ENCODE measurements at regions not wholly inside any gene's neighbourhood (a gene's known extent, or its start where the extent isn't known, plus 50 kb on each side); places are given as distances from the start of the nearest gene placed in this dataset.
"Not testable (repeated sequence)": the region's sequence is repeated elsewhere in the genome, so short reads cannot be mapped to it uniquely, and the experiment has no call there.

DNA sequence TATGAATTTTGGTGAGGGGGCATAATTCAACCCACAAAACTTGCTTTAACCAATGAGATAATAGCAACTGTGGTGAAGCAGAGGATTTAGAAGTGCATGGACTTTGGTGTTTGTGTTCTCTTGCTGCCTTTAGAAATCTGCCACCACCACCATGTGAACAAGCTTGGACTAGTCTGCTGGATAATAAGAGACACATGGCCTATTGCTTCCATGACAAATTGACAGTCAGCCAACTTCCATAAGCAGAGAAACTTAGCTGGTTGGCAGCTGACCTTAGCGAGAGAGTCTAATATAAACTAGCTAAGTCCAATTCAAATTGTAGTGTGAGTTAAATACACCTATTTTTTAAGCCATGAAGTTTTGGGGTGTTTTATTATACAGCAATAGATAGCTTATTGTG lies 482.1 kb upstream of the ANO5 start:
- no peaks in the 10 kb centered on the region for H3K27me3 ChIP-seq
- ATAC-seq, result no peak
- H3K36me3 ChIP-seq, result no peaks in the 10 kb centered on the region
- WGBS, 2 donors (ENCODE audit: low coverage in 1 of 2), result 17 to 38% methylated on average over 1 of the region's 1 CpG
- no peak overlapping the region for H3K27ac ChIP-seq
- H3K4me1 ChIP-seq, result peaks cover 0 to 5% (median 0%) of the 10 kb centered on the region in 3 donors
- H3K9me3 ChIP-seq, result no peaks in the 10 kb centered on the region
- H3K4me3 ChIP-seq, result no peak overlapping the region
- TF ChIP-seq CTCF (IDR thresholded peaks at IDR 0.05) (no peak), EP300 (IDR thresholded peaks at IDR 0.05) (no peak), POLR2AphosphoS5 (IDR thresholded peaks at IDR 0.05) (no peak), POLR2A (IDR thresholded peaks at IDR 0.05) (no peak)

DNA sequence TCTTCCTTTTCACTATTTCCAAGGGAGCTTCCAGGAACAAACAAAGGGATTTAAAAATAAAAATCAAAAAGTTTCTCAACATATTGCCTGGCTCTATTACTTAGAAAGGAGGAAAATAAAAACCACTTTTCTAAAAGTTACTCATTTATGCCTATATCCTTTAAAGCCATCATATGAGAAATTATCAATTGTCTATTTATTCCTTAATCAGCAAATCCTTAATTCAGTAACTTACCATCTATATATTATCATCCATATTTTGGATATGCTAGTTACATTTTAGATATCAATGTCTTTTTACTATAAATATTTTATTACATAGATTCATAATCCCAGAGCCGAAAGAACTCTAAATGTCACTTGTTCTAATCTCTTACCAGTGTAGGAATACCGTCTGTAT lies 481.5 kb upstream of the ANO5 start:
- Histone ChIP-seq H3K4me1 (peaks cover 0 to 5% (median 0%) of the 10 kb centered on the region in 3 donors), H3K36me3 (no peaks in the 10 kb centered on the region), H3K27ac (no peak overlapping the region), H3K4me3 (no peak overlapping the region), H3K9me3 (no peaks in the 10 kb centered on the region), H3K27me3 (no peaks in the 10 kb centered on the region)
- WGBS, 2 donors (ENCODE audit: low coverage in 1 of 2), result 73 to 76% methylated on average over 2 of the region's 2 CpGs
- no peak for ATAC-seq
- TF ChIP-seq CTCF (IDR thresholded peaks at IDR 0.05) (no peak), POLR2A (IDR thresholded peaks at IDR 0.05) (no peak), POLR2AphosphoS5 (IDR thresholded peaks at IDR 0.05) (no peak), EP300 (IDR thresholded peaks at IDR 0.05) (no peak)

GRCh38 chr11:21723678-21724077 lies 469.2 kb upstream of the ANO5 start:
- H3K9me3 ChIP-seq, result peaks cover 0 to 5% (median 0%) of the 10 kb centered on the region in 3 donors
- H3K27ac ChIP-seq, result no peak overlapping the region
- H3K4me3 ChIP-seq, result no peak overlapping the region
- no peaks in the 10 kb centered on the region for H3K4me1 ChIP-seq
- H3K36me3 ChIP-seq, result no peaks in the 10 kb centered on the region
- no peak for ATAC-seq
- no peaks in the 10 kb centered on the region for H3K27me3 ChIP-seq
- no peak for TF ChIP-seq CTCF (IDR thresholded peaks at IDR 0.05)

DNA sequence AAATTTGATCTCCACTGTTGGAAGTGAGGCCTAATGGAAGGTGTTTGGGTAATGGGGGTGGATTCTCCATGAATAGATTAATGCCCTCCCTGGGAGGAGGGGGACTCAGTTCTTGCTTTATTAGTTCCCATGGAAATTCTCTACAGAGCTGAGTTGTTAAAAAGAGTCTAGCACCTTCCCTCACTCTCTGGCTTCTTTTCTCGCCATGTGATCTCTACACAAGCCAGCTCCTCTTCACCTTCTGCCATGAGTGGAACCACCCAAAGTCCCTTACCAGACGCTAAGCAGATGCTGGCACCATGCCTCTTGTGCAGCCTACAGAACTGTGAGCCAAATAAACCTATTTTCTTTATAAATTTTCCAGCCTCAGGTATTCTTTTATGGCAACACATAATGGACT lies 465.8 kb upstream of the ANO5 start:
- TF ChIP-seq POLR2AphosphoS5 (IDR thresholded peaks at IDR 0.05) (no peak), CTCF (IDR thresholded peaks at IDR 0.05) (no peak), POLR2A (IDR thresholded peaks at IDR 0.05) (no peak), EP300 (IDR thresholded peaks at IDR 0.05) (no peak)
- Histone ChIP-seq H3K4me1 (no peaks in the 10 kb centered on the region), H3K27me3 (no peaks in the 10 kb centered on the region), H3K9me3 (peaks cover 0 to 15% (median 0%) of the 10 kb centered on the region in 3 donors), H3K27ac (no peak overlapping the region), H3K4me3 (no peak overlapping the region), H3K36me3 (no peaks in the 10 kb centered on the region)
- WGBS, 2 donors (ENCODE audit: low coverage in 1 of 2), result 64 to 71% methylated on average over 2 of the region's 2 CpGs
- no peak for ATAC-seq

- TF ChIP-seq POLR2A (IDR thresholded peaks at IDR 0.05) (no peak), POLR2AphosphoS5 (IDR thresholded peaks at IDR 0.05) (no peak), EP300 (IDR thresholded peaks at IDR 0.05) (no peak), CTCF (IDR thresholded peaks at IDR 0.05) (no peak)
- 40 to 100% methylated on average over 1 of the region's 1 CpG for WGBS, 2 donors (ENCODE audit: low coverage in 1 of 2)
- ATAC-seq, result no peak
- no peak overlapping the region for H3K27ac ChIP-seq
- H3K4me3 ChIP-seq, result no peak overlapping the region
- H3K27me3 ChIP-seq, result no peaks in the 10 kb centered on the region
- H3K9me3 ChIP-seq, result peaks cover 0 to 6% (median 0%) of the 10 kb centered on the region in 3 donors
- no peaks in the 10 kb centered on the region for H3K4me1 ChIP-seq
- H3K36me3 ChIP-seq, result no peaks in the 10 kb centered on the region
These were observed 456.5 kb upstream of the ANO5 start for GRCh38 chr11:21736404-21736803.

- ATAC-seq, H3K27ac ChIP-seq, H3K4me3 ChIP-seq, H3K36me3 ChIP-seq, H3K4me1 ChIP-seq, H3K27me3 ChIP-seq, H3K9me3 ChIP-seq: not testable (repeated sequence)
- 93 to 99% methylated on average over 8 of the region's 37 CpGs for WGBS, 2 donors (ENCODE audit: low coverage in 1 of 2)
These were observed 440.2 kb upstream of the ANO5 start for GRCh38 chr11:21752475-21753243.

DNA sequence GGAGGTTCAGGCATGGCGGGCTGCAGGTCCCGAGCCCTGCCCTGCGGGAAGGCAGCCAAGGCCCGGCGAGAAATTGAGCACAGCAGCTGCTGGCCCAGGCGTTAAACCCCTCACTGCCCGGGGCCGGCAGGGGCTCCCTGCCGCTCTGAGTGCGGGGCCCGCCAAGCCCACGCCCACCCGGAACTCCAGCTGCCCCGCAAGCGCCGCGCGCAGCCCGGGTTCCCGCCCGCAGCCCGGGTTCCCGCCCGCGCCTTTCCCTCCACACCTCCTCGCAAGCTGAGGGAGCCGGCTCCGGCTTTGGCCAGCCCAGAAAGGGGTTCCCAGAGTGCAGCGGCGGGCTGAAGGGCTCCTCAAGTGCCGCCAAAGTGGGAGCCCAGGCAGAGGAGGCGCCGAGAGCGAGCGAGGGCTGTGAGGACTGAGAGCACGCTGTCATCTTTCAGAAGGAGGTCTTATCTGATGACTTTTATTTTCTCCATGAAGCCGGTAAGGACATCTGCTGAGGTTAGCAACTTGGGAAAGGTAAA lies 439.6 kb upstream of the ANO5 start:
- not testable (repeated sequence) for ATAC-seq, H3K4me1 ChIP-seq, H3K9me3 ChIP-seq, H3K4me3 ChIP-seq, H3K36me3 ChIP-seq, H3K27ac ChIP-seq, H3K27me3 ChIP-seq
- 95% methylated on average over 3 of the region's 37 CpGs; no CpG with 5 or more reads in 1 of the 2 donors for WGBS, 2 donors (ENCODE audit: low coverage in 1 of 2)
